ENCODE measurements at regions not wholly inside any gene's neighbourhood (a gene's known extent, or its start where the extent isn't known, plus 50 kb on each side); places are given as distances from the start of the nearest gene placed in this dataset.

GRCh38 chrX:16014171-16014570 is 109.2 kb upstream of the GRPR start:
- Histone ChIP-seq H3K79me2 (ENCODE audit: insufficient read depth, low read length) (no peaks in the 10 kb centered on the region), H3K4me3 (ENCODE audit: low read depth, low read length, poor library complexity, severe bottlenecking) (no peak overlapping the region), H3K9me2 (ENCODE audit: low read depth, low read length) (no peaks in the 10 kb centered on the region), H3K9me3 (ENCODE audit: low read length) (no peaks in the 10 kb centered on the region), H3K4me1 (ENCODE audit: insufficient read depth, low read length, severe bottlenecking) (no peaks in the 10 kb centered on the region), H4K20me1 (ENCODE audit: insufficient read depth, low read length) (no peaks in the 10 kb centered on the region), H3F3A (ENCODE audit: insufficient read depth, low read length) (no peaks in the 10 kb centered on the region), H3K9ac (ENCODE audit: low read length) (no peak overlapping the region), H3K27me3 (ENCODE audit: insufficient read depth, low read length) (no peaks in the 10 kb centered on the region), H2AFZ (ENCODE audit: low read length) (no peak overlapping the region), H3K27ac (ENCODE audit: low read depth, low read length, poor library complexity, severe bottlenecking) (no peak overlapping the region), H3K36me3 (ENCODE audit: insufficient read depth, low read length) (no peaks in the 10 kb centered on the region), H3K4me2 (ENCODE audit: low read length) (no peak overlapping the region)
- TF ChIP-seq EZH2 (IDR thresholded peaks at IDR 0.05; ENCODE audit: borderline replicate concordance, low read length) (no peak), CTCF (IDR thresholded peaks at IDR 0.05; ENCODE audit: low read length) (no peak)

- Histone ChIP-seq H4K20me1 (ENCODE audit: insufficient read depth, low read length) (no peaks in the 10 kb centered on the region), H3K27ac (ENCODE audit: low read depth, low read length, poor library complexity, severe bottlenecking) (no peak overlapping the region)
Observed at GRCh38 chrX:16012250-16012649, 111.1 kb upstream of the GRPR start.

GRCh38 chrX:16005917-16006316 is 117.4 kb upstream of the GRPR start:
- Histone ChIP-seq H3K9ac (ENCODE audit: low read length) (no peak overlapping the region), H3K27me3 (ENCODE audit: insufficient read depth, low read length) (no peaks in the 10 kb centered on the region), H3K79me2 (ENCODE audit: insufficient read depth, low read length) (no peaks in the 10 kb centered on the region)

More at GRCh38 chrX:16012250-16012649, 111.1 kb upstream of the GRPR start:
- Histone ChIP-seq H3K4me2 (ENCODE audit: low read length) (no peak overlapping the region), H3K4me1 (ENCODE audit: insufficient read depth, low read length, severe bottlenecking) (no peaks in the 10 kb centered on the region), H3K4me3 (ENCODE audit: low read depth, low read length, poor library complexity, severe bottlenecking) (no peak overlapping the region), H3K79me2 (ENCODE audit: insufficient read depth, low read length) (no peaks in the 10 kb centered on the region), H2AFZ (ENCODE audit: low read length) (no peak overlapping the region), H3F3A (ENCODE audit: insufficient read depth, low read length) (no peaks in the 10 kb centered on the region), H3K27me3 (ENCODE audit: insufficient read depth, low read length) (no peaks in the 10 kb centered on the region), H3K9ac (ENCODE audit: low read length) (no peak overlapping the region), H3K9me2 (ENCODE audit: low read depth, low read length) (no peaks in the 10 kb centered on the region), H3K36me3 (ENCODE audit: insufficient read depth, low read length) (no peaks in the 10 kb centered on the region), H3K9me3 (ENCODE audit: low read length) (no peaks in the 10 kb centered on the region)
- TF ChIP-seq CTCF (IDR thresholded peaks at IDR 0.05; ENCODE audit: low read length), result no peak
- TF ChIP-seq EZH2 (IDR thresholded peaks at IDR 0.05; ENCODE audit: borderline replicate concordance, low read length), result no peak

More at GRCh38 chrX:16005917-16006316, 117.4 kb upstream of the GRPR start:
- Histone ChIP-seq H2AFZ (ENCODE audit: low read length) (no peak overlapping the region), H4K20me1 (ENCODE audit: insufficient read depth, low read length) (no peaks in the 10 kb centered on the region), H3F3A (ENCODE audit: insufficient read depth, low read length) (no peaks in the 10 kb centered on the region), H3K36me3 (ENCODE audit: insufficient read depth, low read length) (no peaks in the 10 kb centered on the region), H3K9me2 (ENCODE audit: low read depth, low read length) (no peaks in the 10 kb centered on the region), H3K4me1 (ENCODE audit: insufficient read depth, low read length, severe bottlenecking) (no peaks in the 10 kb centered on the region), H3K27ac (ENCODE audit: low read depth, low read length, poor library complexity, severe bottlenecking) (no peak overlapping the region), H3K9me3 (ENCODE audit: low read length) (no peaks in the 10 kb centered on the region), H3K4me2 (ENCODE audit: low read length) (no peak overlapping the region), H3K4me3 (ENCODE audit: low read depth, low read length, poor library complexity, severe bottlenecking) (no peak overlapping the region)
- TF ChIP-seq EZH2 (IDR thresholded peaks at IDR 0.05; ENCODE audit: borderline replicate concordance, low read length), result no peak
- TF ChIP-seq CTCF (IDR thresholded peaks at IDR 0.05; ENCODE audit: low read length), result no peak
